CD14-positive monocyte (primary cell): ENCODE measurements at regions not wholly inside any gene's neighbourhood (a gene's known extent, or its start where the extent isn't known, plus 50 kb on each side); places are given as distances from the start of the nearest gene placed in this dataset.

Source experiments
- DNase-seq, 3 donors: peaks; one replicate each; pipeline ENCODE4 v3.0.0-alpha.2; 2011 to 2022
- H2AFZ ChIP-seq: 2 replicates; pipeline ENCODE4 v1.6.0; 2012; ENCODE audit warnings: mild to moderate bottlenecking, low read depth, low read length, inconsistent platforms; ENCODE audit not compliant: insufficient read depth, poor library complexity, severe bottlenecking
- H3K27ac ChIP-seq, 2 donors: 1 replicate in 1 of 2; 2 replicates in 1 of 2; pipeline ENCODE4 v1.5.1; 2012 to 2013; ENCODE audit warnings: low read length in 2 of 2, control low read depth in 1 of 2, inconsistent platforms in 1 of 2, low read depth in 1 of 2, mild to moderate bottlenecking in 1 of 2
- H3K27me3 ChIP-seq, 2 donors: one replicate each; pipeline versions ENCODE4 v1.6.0 to v1.6.1; 2011 to 2013; ENCODE audit warnings: low read length in 2 of 2; ENCODE audit not compliant: control insufficient read depth in 2 of 2, insufficient read depth in 2 of 2
- H3K36me3 ChIP-seq, 2 donors: replicated peaks in 1 of 2; 1 replicate in 1 of 2; 2 replicates in 1 of 2; pipeline versions ENCODE4 v1.5.1 to v1.6.1; 2012 to 2013; ENCODE audit warnings: low read length in 2 of 2, control low read depth in 1 of 2, inconsistent platforms in 1 of 2, mild to moderate bottlenecking in 1 of 2; ENCODE audit not compliant: insufficient read depth in 2 of 2, control insufficient read depth in 1 of 2
- H3K4me1 ChIP-seq, 2 donors: 1 replicate in 1 of 2; 2 replicates in 1 of 2; pipeline versions ENCODE4 v1.5.1 to v1.6.1; 2012 to 2013; ENCODE audit warnings: low read length in 2 of 2, control low read depth in 1 of 2, inconsistent platforms in 1 of 2, mild to moderate bottlenecking in 1 of 2, moderate library complexity in 1 of 2; ENCODE audit not compliant: insufficient read depth in 2 of 2, control insufficient read depth in 1 of 2
- H3K4me2 ChIP-seq: replicated peaks from 2 replicates; pipeline ENCODE3; 2012; ENCODE audit warnings: low read length, moderate library complexity, mild to moderate bottlenecking; ENCODE audit not compliant: poor library complexity, severe bottlenecking; ENCODE audit errors: extremely low read depth
- H3K4me3 ChIP-seq, 3 experiments: fragments of 200-600 bp in 1 of 3; sonication (generic) in 1 of 3; replicated peaks in 1 of 3; 1 replicate in 2 of 3; 2 replicates in 1 of 3; pipeline ENCODE4 v1.5.1; 2011 to 2013; ENCODE audit warnings: low read length in 3 of 3, mild to moderate bottlenecking in 3 of 3, control low read depth in 2 of 3, low read depth in 2 of 3, inconsistent platforms in 1 of 3, moderate library complexity in 1 of 3
- H3K79me2 ChIP-seq: 2 replicates; pipeline ENCODE4 v1.6.0; 2012; ENCODE audit warnings: mild to moderate bottlenecking, control low read depth, inconsistent platforms, low read length, moderate library complexity; ENCODE audit not compliant: insufficient read depth
- H3K9ac ChIP-seq: 2 replicates; pipeline ENCODE4 v1.6.0; 2017; ENCODE audit warnings: low read length, mild to moderate bottlenecking; ENCODE audit not compliant: insufficient read depth, poor library complexity, severe bottlenecking
- H3K9me3 ChIP-seq, 2 donors: replicated peaks in 1 of 2; 1 replicate in 1 of 2; 2 replicates in 1 of 2; pipeline versions ENCODE4 v1.5.1 to v1.6.1; 2012 to 2013; ENCODE audit warnings: low read length in 2 of 2, control low read depth in 1 of 2; ENCODE audit not compliant: control insufficient read depth in 1 of 2, insufficient read depth in 1 of 2
- H4K20me1 ChIP-seq: 2 replicates; pipeline ENCODE4 v1.6.0; 2012; ENCODE audit warnings: mild to moderate bottlenecking, low read length, control low read depth, moderate library complexity; ENCODE audit not compliant: insufficient read depth
- H3K27ac Mint-ChIP-seq, 7 donors: one replicate each; pipeline ENCODE4 v1.8.0; 2020; ENCODE audit warnings: mild to moderate bottlenecking in 7 of 7, mixed read lengths in 7 of 7, moderate library complexity in 6 of 7, inconsistent platforms in 2 of 7
- H3K27me3 Mint-ChIP-seq, 3 donors: one replicate each; pipeline ENCODE4 v1.8.0; 2021 to 2022; ENCODE audit warnings: low read depth in 3 of 3, mild to moderate bottlenecking in 3 of 3, mixed read lengths in 3 of 3, moderate library complexity in 3 of 3, inconsistent platforms in 1 of 3
- H3K36me3 Mint-ChIP-seq, 2 donors: one replicate each; pipeline ENCODE4 v1.8.0; 2020; ENCODE audit warnings: mixed read lengths in 2 of 2, inconsistent platforms in 1 of 2, mild to moderate bottlenecking in 1 of 2
- H3K4me1 Mint-ChIP-seq: one replicate; pipeline ENCODE4 v1.8.0; 2020; ENCODE audit warnings: mild to moderate bottlenecking, mixed read lengths
- H3K4me3 Mint-ChIP-seq, 2 donors: one replicate each; pipeline ENCODE4 v1.8.0; 2020; ENCODE audit warnings: mild to moderate bottlenecking in 2 of 2, mixed read lengths in 2 of 2, moderate library complexity in 1 of 2
- H3K9me3 Mint-ChIP-seq, 7 donors: one replicate each; pipeline ENCODE4 v1.8.0; 2020 to 2022; ENCODE audit warnings: mixed read lengths in 7 of 7, mild to moderate bottlenecking in 6 of 7, moderate library complexity in 6 of 7, inconsistent platforms in 2 of 7
- WGBS: methylation state at CpG from one replicate; pipeline ENCODE4 v1.1.5; 2013; ENCODE audit warnings: missing lambda C conversion rate; ENCODE audit not compliant: insufficient coverage; 5-methylcytosine and 5-hydroxymethylcytosine counted together
- intact Hi-C, 2 donors: fragments of 100-400 bp; cut with micrococcal nuclease; formaldehyde crosslinking; loops; one replicate each; pipeline versions ENCODE4 v1.15.0 to v1.15.1; 2023
- TF ChIP-seq, protein P1 (sequence below): fragments of 200-600 bp; IDR thresholded peaks from one replicate; pipeline ENCODE4 v1.8.0; 2022; ENCODE audit warnings: antibody characterized with exemption, mild to moderate bottlenecking

DNA sequence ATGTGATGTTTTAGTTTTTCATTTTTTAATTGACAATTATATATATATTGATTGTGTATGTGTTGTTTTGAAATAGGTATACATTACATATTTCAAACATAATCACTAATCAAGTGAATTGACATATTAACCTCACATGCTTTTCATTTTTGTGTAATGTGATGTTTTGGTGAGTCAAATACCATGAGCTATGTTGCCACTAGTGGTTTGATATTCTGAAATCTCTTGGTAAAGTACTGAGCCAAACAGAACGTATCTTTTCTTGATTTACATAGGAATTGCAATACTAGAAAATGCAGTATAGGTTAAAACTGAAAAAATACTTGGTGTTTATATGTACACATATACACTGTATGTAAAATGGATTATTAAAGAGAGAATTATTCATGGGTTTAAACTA lies 65.2 kb upstream of the SIAH1 start:
- H3K79me2 ChIP-seq: no peaks in the 10 kb centered on the region
- no CpG with 5 or more reads among the region's 1 CpG for WGBS
- intact Hi-C loops: no loop called here
- TF ChIP-seq, protein P1, sequence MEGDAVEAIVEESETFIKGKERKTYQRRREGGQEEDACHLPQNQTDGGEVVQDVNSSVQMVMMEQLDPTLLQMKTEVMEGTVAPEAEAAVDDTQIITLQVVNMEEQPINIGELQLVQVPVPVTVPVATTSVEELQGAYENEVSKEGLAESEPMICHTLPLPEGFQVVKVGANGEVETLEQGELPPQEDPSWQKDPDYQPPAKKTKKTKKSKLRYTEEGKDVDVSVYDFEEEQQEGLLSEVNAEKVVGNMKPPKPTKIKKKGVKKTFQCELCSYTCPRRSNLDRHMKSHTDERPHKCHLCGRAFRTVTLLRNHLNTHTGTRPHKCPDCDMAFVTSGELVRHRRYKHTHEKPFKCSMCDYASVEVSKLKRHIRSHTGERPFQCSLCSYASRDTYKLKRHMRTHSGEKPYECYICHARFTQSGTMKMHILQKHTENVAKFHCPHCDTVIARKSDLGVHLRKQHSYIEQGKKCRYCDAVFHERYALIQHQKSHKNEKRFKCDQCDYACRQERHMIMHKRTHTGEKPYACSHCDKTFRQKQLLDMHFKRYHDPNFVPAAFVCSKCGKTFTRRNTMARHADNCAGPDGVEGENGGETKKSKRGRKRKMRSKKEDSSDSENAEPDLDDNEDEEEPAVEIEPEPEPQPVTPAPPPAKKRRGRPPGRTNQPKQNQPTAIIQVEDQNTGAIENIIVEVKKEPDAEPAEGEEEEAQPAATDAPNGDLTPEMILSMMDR: no peak
- H3K4me1 ChIP-seq: peaks cover 6% of the 10 kb centered on the region in 2 donors
- Mint-ChIP-seq H3K4me3 (no peak overlapping the region), H3K27me3 (peaks cover 0 to 4% (median 3%) of the 10 kb centered on the region in 3 donors), H3K9me3 (no peaks in the 10 kb centered on the region), H3K4me1 (peaks cover 5% of the 10 kb centered on the region), H3K27ac (no peak overlapping the region), H3K36me3 (no peaks in the 10 kb centered on the region)
- H3K4me2 ChIP-seq: no peak overlapping the region
- H3K4me3 ChIP-seq: no peak overlapping the region
- H3K9me3 ChIP-seq: no peaks in the 10 kb centered on the region
- H3K9ac ChIP-seq: no peak overlapping the region
- H2AFZ ChIP-seq: no peak overlapping the region
- no peaks in the 10 kb centered on the region for H4K20me1 ChIP-seq
- no peaks in the 10 kb centered on the region for H3K36me3 ChIP-seq
- DNase-seq: no peak
- H3K27me3 ChIP-seq: no peaks in the 10 kb centered on the region
- H3K27ac ChIP-seq: no peak overlapping the region

DNA sequence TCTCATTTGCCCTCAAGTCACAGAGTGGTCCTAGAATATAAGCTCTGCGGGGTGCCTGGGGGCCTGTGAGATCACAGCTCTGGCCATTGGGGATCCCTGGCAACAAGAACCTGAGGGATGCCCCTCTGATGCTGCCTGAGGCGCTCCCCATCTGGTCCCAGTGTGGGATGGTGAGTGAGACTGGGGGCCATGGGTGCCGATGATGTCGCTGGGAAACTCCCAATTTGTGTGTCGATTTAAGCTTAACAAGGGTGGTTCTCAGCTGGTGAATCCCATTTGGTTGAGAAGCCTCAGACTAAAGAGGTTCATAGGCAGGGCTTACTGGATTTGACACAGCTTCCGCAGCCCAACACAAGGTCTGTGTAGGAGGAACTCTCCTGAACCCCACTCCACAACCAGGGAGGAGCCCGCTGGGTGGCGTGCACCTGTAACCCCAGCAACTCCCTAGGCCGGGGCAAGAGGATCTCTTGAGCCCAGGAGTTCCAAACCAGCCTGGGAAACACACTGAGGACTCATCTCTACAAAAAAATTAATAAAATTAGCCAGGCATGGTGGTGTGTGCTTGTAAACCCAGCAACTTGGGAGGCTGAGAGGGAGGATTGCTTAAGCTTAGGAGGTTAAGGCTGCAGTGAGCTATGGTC lies 63.7 kb upstream of the SIAH1 start:
- Mint-ChIP-seq H3K27ac (no peak overlapping the region), H3K36me3 (no peaks in the 10 kb centered on the region), H3K9me3 (no peaks in the 10 kb centered on the region), H3K27me3 (peaks cover 0 to 4% (median 3%) of the 10 kb centered on the region in 3 donors), H3K4me3 (no peak overlapping the region), H3K4me1 (peaks cover 8% of the 10 kb centered on the region)
- Histone ChIP-seq H3K4me3 (no peak overlapping the region), H3K27ac (no peak overlapping the region), H3K9ac (no peak overlapping the region), H2AFZ (no peak overlapping the region), H3K79me2 (no peaks in the 10 kb centered on the region), H3K4me2 (no peak overlapping the region), H4K20me1 (no peaks in the 10 kb centered on the region), H3K9me3 (no peaks in the 10 kb centered on the region), H3K27me3 (no peaks in the 10 kb centered on the region), H3K36me3 (no peaks in the 10 kb centered on the region), H3K4me1 (peaks cover 0 to 6% of the 10 kb centered on the region in 2 donors)
- intact Hi-C loops: no loop called here
- DNase-seq: no peak
- 96% methylated on average over 4 of the region's 9 CpGs for WGBS
- TF ChIP-seq, protein P1: no peak
